Epithelial cell of esophagus (primary cell): ENCODE measurements at regions not wholly inside any gene's neighbourhood (a gene's known extent, or its start where the extent isn't known, plus 50 kb on each side); places are given as distances from the start of the nearest gene placed in this dataset.

ENCODE experiments used
- DNase-seq: peaks from one replicate; pipeline ENCODE4 v3.0.0; 2010; ENCODE audit warnings: low read depth
- H3K4me3 ChIP-seq: 2 replicates; pipeline ENCODE4 v1.5.1; 2011; ENCODE audit warnings: mild to moderate bottlenecking, low read length, control low read depth
- CTCF ChIP-seq: IDR thresholded peaks from 2 replicates; pipeline ENCODE4 v1.5.1; 2011; ENCODE audit warnings: low read depth, mild to moderate bottlenecking, low read length, control low read depth, inconsistent platforms; ENCODE audit not compliant: insufficient read depth; ENCODE audit errors: missing control alignments

- H3K4me3 ChIP-seq = no peak overlapping the region
- no peak for TF ChIP-seq CTCF
- DNase-seq = no peak
Measured at GRCh38 chr10:123529146-123529760, 136.9 kb upstream of the GPR26 start.

GRCh38 chr10:123530166-123530870, 135.8 kb upstream of the GPR26 start:
- DNase-seq = no peak
- no peak overlapping the region for H3K4me3 ChIP-seq
- TF ChIP-seq CTCF = no peak

- no peak for TF ChIP-seq CTCF
Measured at GRCh38 chr10:123535386-123535785, 130.8 kb upstream of the GPR26 start.

GRCh38 chr10:123536176-123536845, 129.8 kb upstream of the GPR26 start:
- DNase-seq = no peak
- no peak for TF ChIP-seq CTCF

More at GRCh38 chr10:123535386-123535785, 130.8 kb upstream of the GPR26 start:
- no peak for DNase-seq
- no peak overlapping the region for H3K4me3 ChIP-seq

GRCh38 chr10:123537188-123537961, 128.8 kb upstream of the GPR26 start:
- H3K4me3 ChIP-seq = no peak overlapping the region
- no peak for DNase-seq
- TF ChIP-seq CTCF = no peak

More at GRCh38 chr10:123536176-123536845, 129.8 kb upstream of the GPR26 start:
- H3K4me3 ChIP-seq = no peak overlapping the region

DNA sequence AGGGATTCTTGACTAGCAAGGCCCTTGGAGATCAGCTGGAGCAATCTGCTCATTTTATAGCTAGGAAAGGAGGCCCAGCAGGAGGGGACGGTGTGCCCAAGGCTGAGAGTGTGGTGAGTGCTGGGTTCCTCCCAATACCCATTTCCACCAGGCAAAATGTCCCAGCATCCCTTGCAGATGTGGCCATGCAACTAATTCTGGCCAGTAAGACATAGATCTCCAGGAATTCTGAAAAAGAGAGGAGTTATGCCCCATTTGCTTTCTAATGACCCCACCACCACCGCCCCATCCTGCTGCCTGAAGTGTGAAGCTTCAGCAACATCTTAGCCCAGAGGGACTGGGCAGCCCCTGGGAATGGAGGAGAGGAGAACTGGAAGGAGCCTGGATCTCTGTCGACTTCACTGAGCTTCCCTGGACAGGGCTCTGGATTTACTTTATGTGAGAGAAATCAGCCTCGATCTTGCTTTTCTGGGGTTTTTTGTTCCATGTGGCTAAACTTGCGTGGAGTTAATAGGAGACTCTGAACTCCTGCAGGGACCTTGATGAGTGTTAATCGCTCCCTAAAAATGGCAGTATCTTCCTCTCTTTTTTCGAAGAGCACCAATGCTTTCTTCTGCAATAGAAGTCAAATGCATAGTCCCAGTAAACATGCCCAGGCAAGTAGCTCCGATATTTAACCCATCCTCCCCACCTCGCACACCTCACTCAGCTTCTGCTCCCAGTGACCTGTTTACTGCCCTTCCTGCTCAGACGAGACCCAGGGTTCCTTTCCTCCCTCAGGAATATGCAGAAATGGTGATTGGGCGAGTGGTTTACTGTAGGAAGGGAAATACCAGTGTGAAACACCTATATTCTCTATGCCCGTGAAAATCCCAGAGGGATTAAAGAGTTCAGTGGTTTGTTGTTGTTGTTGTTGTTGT, 127.5 kb upstream of the GPR26 start:
- no peak overlapping the region for H3K4me3 ChIP-seq
- DNase-seq = no peak
- no peak for TF ChIP-seq CTCF
